GM23338 (cell line): ENCODE measurements at regions not wholly inside any gene's neighbourhood (a gene's known extent, or its start where the extent isn't known, plus 50 kb on each side); places are given as distances from the start of the nearest gene placed in this dataset.

ENCODE experiments used
- ATAC-seq: fragments of 200-7000 bp; cut with Tn5 transposase; 3 replicates; pipeline ENCODE4 v1.9.1; 2020
- DNase-seq: peaks from one replicate; pipeline ENCODE4 v3.0.0-alpha.2; 2015; ENCODE audit warnings: low spot score
- H2AFZ ChIP-seq: fragments of 200-600 bp; sonication (generic); 2 replicates; pipeline ENCODE4 v1.8.0; 2016; ENCODE audit warnings: antibody characterized with exemption, mild to moderate bottlenecking, moderate library complexity
- H3F3A ChIP-seq: fragments of 200-600 bp; sonication (generic); replicated peaks from 2 replicates; pipeline ENCODE4 v1.8.0; 2017; ENCODE audit warnings: antibody characterized with exemption, mixed run types, low read depth
- H3K27ac ChIP-seq: fragments of 200-600 bp; sonication (generic); 2 replicates; pipeline ENCODE4 v1.6.1; 2016; ENCODE audit warnings: low read depth
- H3K27me3 ChIP-seq: fragments of 200-600 bp; sonication (generic); 2 replicates; pipeline ENCODE4 v1.8.0; 2016; ENCODE audit warnings: mild to moderate bottlenecking, mixed run types, moderate library complexity; ENCODE audit not compliant: insufficient read depth
- H3K36me3 ChIP-seq: fragments of 200-600 bp; sonication (generic); 2 replicates; pipeline ENCODE4 v1.8.0; 2016; ENCODE audit warnings: mild to moderate bottlenecking; ENCODE audit not compliant: insufficient read depth
- H3K4me1 ChIP-seq: fragments of 200-600 bp; sonication (generic); 2 replicates; pipeline ENCODE4 v1.8.0; 2016; ENCODE audit warnings: mild to moderate bottlenecking, moderate library complexity; ENCODE audit not compliant: insufficient read depth
- H3K4me2 ChIP-seq: fragments of 200-600 bp; sonication (generic); 2 replicates; pipeline ENCODE4 v1.7.1; 2017; ENCODE audit warnings: mixed run types
- H3K4me3 ChIP-seq: fragments of 200-600 bp; sonication (generic); 2 replicates; pipeline ENCODE4 v1.6.1; 2016; ENCODE audit warnings: mixed run types
- H3K79me2 ChIP-seq: fragments of 200-600 bp; sonication (generic); replicated peaks from 2 replicates; pipeline ENCODE4 v1.8.0; 2017; ENCODE audit warnings: mild to moderate bottlenecking; ENCODE audit not compliant: insufficient read depth
- H3K9me2 ChIP-seq: fragments of 200-600 bp; sonication (generic); 2 replicates; pipeline ENCODE4 v1.8.0; 2017; ENCODE audit not compliant: insufficient read depth
- H4K20me1 ChIP-seq: fragments of 200-600 bp; sonication (generic); replicated peaks from 2 replicates; pipeline ENCODE4 v1.8.0; 2017; ENCODE audit warnings: mild to moderate bottlenecking; ENCODE audit not compliant: insufficient read depth
- H3K27ac Mint-ChIP-seq: 2 replicates; pipeline ENCODE4 v1.8.0; 2020; ENCODE audit warnings: inconsistent platforms, mild to moderate bottlenecking, moderate library complexity, mixed read lengths
- H3K27me3 Mint-ChIP-seq: 3 replicates; pipeline ENCODE4 v1.8.0; 2022; ENCODE audit warnings: low read depth, mild to moderate bottlenecking, moderate library complexity, mixed read lengths, inconsistent platforms; ENCODE audit not compliant: insufficient read depth, poor library complexity
- H3K36me3 Mint-ChIP-seq: 3 replicates; pipeline ENCODE4 v1.8.0; 2021; ENCODE audit warnings: low read depth, mild to moderate bottlenecking, inconsistent platforms, moderate library complexity, mixed read lengths
- H3K4me1 Mint-ChIP-seq: 3 replicates; pipeline ENCODE4 v1.8.0; 2020; ENCODE audit warnings: mild to moderate bottlenecking, inconsistent platforms, mixed read lengths
- H3K4me3 Mint-ChIP-seq: 3 replicates; pipeline ENCODE4 v1.8.0; 2021; ENCODE audit warnings: moderate library complexity, mild to moderate bottlenecking, inconsistent platforms, mixed read lengths
- H3K9me3 Mint-ChIP-seq: 3 replicates; pipeline ENCODE4 v1.8.0; 2020; ENCODE audit warnings: moderate library complexity, mild to moderate bottlenecking, inconsistent platforms, mixed read lengths
- EZH2 ChIP-seq: fragments of 200-600 bp; sonication (generic); IDR thresholded peaks from one replicate; pipeline ENCODE4 v1.8.0; 2017; ENCODE audit warnings: antibody characterized with exemption, mild to moderate bottlenecking, low read depth; ENCODE audit not compliant: unreplicated experiment
- EZH2phosphoT487 ChIP-seq: fragments of 200-600 bp; sonication (generic); IDR thresholded peaks from one replicate; pipeline ENCODE4 v1.8.1; 2018; ENCODE audit warnings: antibody characterized with exemption; ENCODE audit not compliant: unreplicated experiment
- JUNB ChIP-seq: IDR thresholded peaks from one replicate; pipeline ENCODE4 v1.6.1; 2016; ENCODE audit warnings: antibody characterized with exemption; ENCODE audit not compliant: unreplicated experiment
- POLR2AphosphoS5 ChIP-seq: IDR thresholded peaks from 2 replicates; pipeline ENCODE4 v1.6.1; 2016; ENCODE audit warnings: antibody characterized with exemption, low read depth
- STAT1 ChIP-seq: IDR thresholded peaks from one replicate; pipeline ENCODE4 v1.6.1; 2016; ENCODE audit warnings: antibody characterized with exemption; ENCODE audit not compliant: unreplicated experiment
- ZNF114 ChIP-seq: fragments of 250-450 bp; sonication (Bioruptor Pico); IDR thresholded peaks from 2 replicates; pipeline ENCODE4 v1.5.0; 2020; ENCODE audit warnings: mild to moderate bottlenecking, moderate library complexity
- ZNF331 ChIP-seq: fragments of 250-450 bp; sonication (Bioruptor Pico); IDR thresholded peaks from 2 replicates; pipeline ENCODE4 v1.5.0; 2020; ENCODE audit warnings: low read depth, mild to moderate bottlenecking, moderate library complexity
- TF ChIP-seq, protein P1 (sequence below): IDR thresholded peaks from 2 replicates; pipeline ENCODE4 v1.6.1; 2016; ENCODE audit warnings: antibody characterized with exemption

DNA sequence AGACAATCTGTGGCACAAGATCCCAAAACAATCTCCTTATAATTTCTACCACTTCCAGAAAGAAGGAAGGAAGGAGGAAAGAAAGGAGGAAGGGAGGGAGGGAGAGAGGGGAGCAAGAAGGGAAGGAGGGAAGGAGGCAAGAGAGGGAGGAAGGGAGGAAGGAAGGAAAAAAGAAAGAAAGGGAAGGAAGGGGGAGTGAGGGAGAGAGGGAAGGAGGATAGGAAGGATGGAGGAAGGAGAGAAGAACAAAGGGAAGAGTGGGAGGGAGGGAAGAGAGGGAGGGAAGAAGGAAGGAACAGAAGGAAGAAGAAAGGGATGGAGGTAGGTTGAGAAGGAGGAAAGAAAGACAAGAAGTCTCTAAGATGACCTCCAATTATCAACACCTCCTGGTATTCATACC lies 185.5 kb upstream of the NFE2L3 start:
- no peaks in the 10 kb centered on the region for H3K4me1 ChIP-seq
- no peak overlapping the region for H3K4me2 ChIP-seq
- no peak for ATAC-seq
- peaks cover 3% of the 10 kb centered on the region; the same call in 1 of the 2 replicates for H3K9me2 ChIP-seq
- H3K27ac Mint-ChIP-seq: no peak overlapping the region
- H3K27ac ChIP-seq: no peak overlapping the region
- no peak overlapping the region for H3K4me3 Mint-ChIP-seq
- no peaks in the 10 kb centered on the region for H3K9me3 Mint-ChIP-seq
- no peaks in the 10 kb centered on the region; the same call in 1 of the 3 replicates for H3K4me1 Mint-ChIP-seq
- H3K79me2 ChIP-seq: no peaks in the 10 kb centered on the region
- no peak for TF ChIP-seq EZH2
- TF ChIP-seq ZNF331: no peak
- DNase-seq: no peak
- no peaks in the 10 kb centered on the region for H3F3A ChIP-seq
- H3K4me3 ChIP-seq: no peak overlapping the region
- no peaks in the 10 kb centered on the region for H4K20me1 ChIP-seq
- H2AFZ ChIP-seq: no peak overlapping the region
- H3K36me3 Mint-ChIP-seq: no peaks in the 10 kb centered on the region
- H3K27me3 Mint-ChIP-seq: no peaks in the 10 kb centered on the region
- H3K36me3 ChIP-seq: no peaks in the 10 kb centered on the region
- no peaks in the 10 kb centered on the region for H3K27me3 ChIP-seq

DNA sequence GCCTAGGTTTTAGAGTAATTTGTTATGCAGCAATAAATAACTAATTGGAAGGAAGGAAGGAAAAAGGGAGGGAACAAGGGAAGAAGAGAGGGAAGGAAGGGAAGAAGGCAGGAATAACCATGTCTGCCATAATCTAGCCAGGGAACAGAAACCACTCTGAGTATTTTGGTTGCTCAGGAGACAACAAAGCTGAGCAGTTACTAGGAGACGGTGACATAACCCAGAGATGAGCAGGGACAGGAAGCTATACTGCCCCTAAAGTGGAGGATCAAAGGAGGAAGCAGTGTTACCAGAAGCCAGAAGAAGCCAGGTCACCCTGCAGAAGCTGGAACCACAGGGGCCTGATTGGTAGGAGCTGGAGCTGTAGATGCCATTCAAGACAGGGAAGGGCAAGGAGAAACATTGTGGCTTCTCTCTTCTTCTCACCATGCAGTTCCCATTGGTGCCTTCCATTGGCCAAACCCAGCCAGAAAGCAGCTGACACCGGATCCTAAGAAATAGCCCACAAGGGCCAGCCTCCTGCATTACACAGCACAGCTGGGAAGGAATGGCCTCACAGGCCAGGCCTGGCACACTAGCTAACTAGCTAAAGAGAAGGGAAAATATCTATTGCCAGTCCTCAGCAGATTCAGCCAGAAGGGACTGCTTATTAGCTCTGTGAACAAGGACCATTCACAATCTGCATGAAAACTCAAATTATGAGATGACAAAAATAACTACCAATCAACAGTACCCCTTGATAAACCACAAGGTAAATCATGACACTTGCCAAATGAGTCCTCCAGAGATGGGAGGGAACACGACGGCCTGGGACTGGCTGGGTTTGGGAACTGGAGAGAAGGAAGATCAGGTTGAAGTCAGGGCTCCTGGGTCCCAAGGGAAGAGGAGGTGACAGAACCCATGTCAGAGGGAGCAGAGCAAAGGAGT lies 184.5 kb upstream of the NFE2L3 start:
- no peak for TF ChIP-seq STAT1
- no peak for TF ChIP-seq ZNF331
- TF ChIP-seq EZH2: no peak
- TF ChIP-seq JUNB: no peak
- peak overlapping the region; percentile 56 for H2AFZ ChIP-seq
- no peak overlapping the region for H3K4me2 ChIP-seq
- peaks cover 3% of the 10 kb centered on the region; the same call in 1 of the 2 replicates for H3K9me2 ChIP-seq
- no peak for ATAC-seq
- no peak for DNase-seq
- H4K20me1 ChIP-seq: no peaks in the 10 kb centered on the region
- Mint-ChIP-seq H3K9me3 (no peaks in the 10 kb centered on the region), H3K4me3 (no peak overlapping the region), H3K27me3 (no peaks in the 10 kb centered on the region), H3K4me1 (no peaks in the 10 kb centered on the region; the same call in 2 of the 3 replicates), H3K36me3 (no peaks in the 10 kb centered on the region), H3K27ac (no peak overlapping the region; the same call in 1 of the 2 replicates)
- no peaks in the 10 kb centered on the region for H3K36me3 ChIP-seq
- no peak overlapping the region for H3K4me3 ChIP-seq
- H3K4me1 ChIP-seq: no peaks in the 10 kb centered on the region
- no peaks in the 10 kb centered on the region for H3K27me3 ChIP-seq
- H3F3A ChIP-seq: no peaks in the 10 kb centered on the region
- no peaks in the 10 kb centered on the region for H3K79me2 ChIP-seq
- H3K27ac ChIP-seq: no peak overlapping the region

DNA sequence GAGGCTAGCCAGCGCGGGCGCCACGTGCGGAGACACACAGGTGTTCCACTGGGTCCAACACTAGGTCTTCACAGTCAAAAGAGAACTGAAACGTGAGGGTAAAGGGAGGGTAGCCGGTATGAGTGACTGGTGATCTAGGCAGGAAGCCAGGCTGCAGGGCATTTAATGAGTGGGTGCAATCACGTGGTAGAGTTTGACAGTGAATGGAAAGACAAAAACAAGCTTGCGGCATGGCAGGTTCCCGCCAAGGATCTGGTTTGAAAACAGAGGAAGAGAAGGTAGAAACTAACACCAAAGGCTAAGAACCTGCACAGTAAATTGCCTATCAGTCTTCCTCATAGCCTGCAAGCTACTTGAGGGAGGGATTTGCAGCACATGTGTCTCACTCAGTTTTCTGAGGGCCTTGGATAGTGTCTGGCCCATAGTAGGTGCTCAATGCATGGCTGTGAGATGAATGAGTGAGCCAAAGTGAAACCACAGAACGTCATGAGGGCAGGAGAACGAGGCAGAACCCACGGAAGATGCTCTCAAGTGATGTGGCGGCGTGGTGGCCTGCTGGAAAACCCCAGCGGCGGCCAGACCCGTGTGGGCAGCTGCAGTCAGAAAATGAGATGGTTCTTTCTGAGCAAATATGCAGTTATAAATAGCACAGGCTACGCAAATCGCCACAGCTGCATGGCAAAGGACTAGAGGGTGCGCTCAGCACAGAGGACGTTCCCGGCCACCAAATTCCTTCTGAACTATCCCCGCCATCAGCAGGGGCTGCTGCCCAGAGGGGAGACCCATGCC lies 183.6 kb upstream of the NFE2L3 start:
- Histone ChIP-seq H3K4me3 (no peak overlapping the region), H3K79me2 (no peaks in the 10 kb centered on the region), H3K4me2 (no peak overlapping the region), H3K27ac (no peak overlapping the region), H3F3A (no peaks in the 10 kb centered on the region), H2AFZ (peak overlapping the region; percentile 56), H3K27me3 (no peaks in the 10 kb centered on the region), H3K4me1 (no peaks in the 10 kb centered on the region), H4K20me1 (no peaks in the 10 kb centered on the region), H3K36me3 (no peaks in the 10 kb centered on the region), H3K9me2 (peaks cover 3% of the 10 kb centered on the region; the same call in 1 of the 2 replicates)
- no peak overlapping the region for H3K4me3 Mint-ChIP-seq
- DNase-seq (no peak), ATAC-seq (no peak)
- H3K27ac Mint-ChIP-seq: no peak overlapping the region
- H3K36me3 Mint-ChIP-seq: no peaks in the 10 kb centered on the region
- H3K4me1 Mint-ChIP-seq: no peaks in the 10 kb centered on the region; the same call in 2 of the 3 replicates
- no peaks in the 10 kb centered on the region for H3K9me3 Mint-ChIP-seq
- H3K27me3 Mint-ChIP-seq: no peaks in the 10 kb centered on the region
- TF ChIP-seq STAT1 (no peak), ZNF114 (CRISPR knock-in tag) (no peak), POLR2AphosphoS5 (no peak), EZH2phosphoT487 (no peak)
- TF ChIP-seq, protein P1, sequence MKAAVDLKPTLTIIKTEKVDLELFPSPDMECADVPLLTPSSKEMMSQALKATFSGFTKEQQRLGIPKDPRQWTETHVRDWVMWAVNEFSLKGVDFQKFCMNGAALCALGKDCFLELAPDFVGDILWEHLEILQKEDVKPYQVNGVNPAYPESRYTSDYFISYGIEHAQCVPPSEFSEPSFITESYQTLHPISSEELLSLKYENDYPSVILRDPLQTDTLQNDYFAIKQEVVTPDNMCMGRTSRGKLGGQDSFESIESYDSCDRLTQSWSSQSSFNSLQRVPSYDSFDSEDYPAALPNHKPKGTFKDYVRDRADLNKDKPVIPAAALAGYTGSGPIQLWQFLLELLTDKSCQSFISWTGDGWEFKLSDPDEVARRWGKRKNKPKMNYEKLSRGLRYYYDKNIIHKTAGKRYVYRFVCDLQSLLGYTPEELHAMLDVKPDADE: no peak
